Ovary (tissue), 7 donors: ENCODE measurements at regions not wholly inside any gene's neighbourhood (a gene's known extent, or its start where the extent isn't known, plus 50 kb on each side); places are given as distances from the start of the nearest gene placed in this dataset.

Experiments
- DNase-seq, 5 donors: peaks; one replicate each; pipeline ENCODE4 v3.0.0-alpha.2; 2019 to 2020
- H3K27ac ChIP-seq, 2 donors: fragments of 200-600 bp; one replicate each; pipeline versions ENCODE4 v1.5.1 to v1.8.0; 2019 to 2022
- H3K27me3 ChIP-seq: fragments of 200-600 bp; one replicate; pipeline ENCODE4 v1.8.0; 2022
- H3K36me3 ChIP-seq: fragments of 200-600 bp; sonication (generic); one replicate; pipeline ENCODE4 v1.5.1; 2019
- H3K4me1 ChIP-seq: one replicate; pipeline ENCODE4 v1.8.1; 2013; ENCODE audit warnings: mild to moderate bottlenecking, moderate library complexity; ENCODE audit not compliant: insufficient read depth
- H3K4me3 ChIP-seq: fragments of 200-600 bp; sonication (generic); one replicate; pipeline ENCODE4 v1.5.1; 2017
- H3K9me3 ChIP-seq, 2 donors: fragments of 200-600 bp in 1 of 2; sonication (generic) in 1 of 2; one replicate each; pipeline versions ENCODE4 v1.5.1 to v1.8.1; 2013 to 2019; ENCODE audit warnings: mild to moderate bottlenecking in 1 of 2, moderate library complexity in 1 of 2
- CTCF ChIP-seq, 3 donors: fragments of 450-650 bp in 2 of 3; fragments of 200-600 bp in 1 of 3; IDR thresholded peaks; one replicate each; pipeline versions ENCODE4 v1.5.1 to v1.8.0; 2016 to 2022; ENCODE audit warnings: antibody characterized with exemption in 3 of 3, mild to moderate bottlenecking in 1 of 3
- EP300 ChIP-seq: sonication (generic); formaldehyde crosslinking; IDR thresholded peaks from one replicate; pipeline ENCODE4 v1.6.1; 2017; ENCODE audit warnings: antibody characterized with exemption
- POLR2A ChIP-seq: fragments of 450-650 bp; IDR thresholded peaks from one replicate; pipeline ENCODE4 v1.6.1; 2017; ENCODE audit warnings: antibody characterized with exemption, mild to moderate bottlenecking, moderate library complexity
- WGBS, 3 donors: extraction: QIAGEN DNeasy Blood & Tissue Kit in 1 of 3; methylation state at CpG; one replicate each; pipeline versions ENCODE4 v1.1.5 to v1.1.7; 2013 to 2017; 5-methylcytosine and 5-hydroxymethylcytosine counted together
- intact Hi-C, 4 donors: fragments of 100-400 bp; cut with DNase I; formaldehyde crosslinking; loops; one replicate each; pipeline versions ENCODE4 v1.11.0 to v1.15.1; 2022 to 2023
- donor health status: DM: no; HTN: no; CAD: no; lungs with moderate emphysema.
- donor health status: DM: no; HTN: no; CAD: no.
- donor health status: Bipolar disorder and iron deficiency.
- donor health status: DM: no; HTN: no; CAD: no.
- donor health status: DM: yes; HTN: yes; CAD: no.

- no peak for TF ChIP-seq POLR2A
- no peak for TF ChIP-seq EP300
- TF ChIP-seq CTCF (IDR thresholded peaks at IDR 0.05), result no peak
- DNase-seq, result no peak
- Histone ChIP-seq H3K27ac (no peak overlapping the region), H3K9me3 (no peaks in the 10 kb centered on the region), H3K4me3 (no peak overlapping the region), H3K4me1 (no peaks in the 10 kb centered on the region), H3K27me3 (no peaks in the 10 kb centered on the region), H3K36me3 (no peaks in the 10 kb centered on the region)
- 35 to 58% (median 49%) methylated on average over 7 of the region's 7 CpGs for WGBS, 3 donors
- intact Hi-C loops, result loop anchor here in 1 of 4 donors (10.0 kb wide), 1 partner anchor 57 kb away; no protein-coding TSS in a partner anchor
Observed at GRCh38 chr2:176621350-176621749, 352.1 kb downstream of the MTX2 start.

- no peaks in the 10 kb centered on the region for H3K9me3 ChIP-seq
- no peaks in the 10 kb centered on the region for H3K27me3 ChIP-seq
- DNase-seq, result no peak
- WGBS, 3 donors, result 97 to 99% (median 97%) methylated on average over 4 of the region's 4 CpGs
- no peak overlapping the region for H3K27ac ChIP-seq
- intact Hi-C loops, result loop anchor here in 1 of 4 donors (10.0 kb wide), 1 partner anchor 58 kb away; no protein-coding TSS in a partner anchor
- TF ChIP-seq CTCF (IDR thresholded peaks at IDR 0.05) (no peak), POLR2A (no peak), EP300 (no peak)
- no peaks in the 10 kb centered on the region for H3K36me3 ChIP-seq
- H3K4me1 ChIP-seq, result no peaks in the 10 kb centered on the region
- H3K4me3 ChIP-seq, result no peak overlapping the region
Observed at GRCh38 chr2:176622792-176623191, 353.6 kb downstream of the MTX2 start.

- WGBS, 3 donors, result 85 to 88% (median 85%) methylated on average over 8 of the region's 8 CpGs
- DNase-seq, result no peak
- intact Hi-C loops, result loop anchor here in 1 of 4 donors (10.0 kb wide), 1 partner anchor 62 kb away; no protein-coding TSS in a partner anchor
- Histone ChIP-seq H3K36me3 (no peaks in the 10 kb centered on the region), H3K27ac (no peak overlapping the region), H3K27me3 (no peaks in the 10 kb centered on the region), H3K9me3 (no peaks in the 10 kb centered on the region), H3K4me3 (no peak overlapping the region), H3K4me1 (no peaks in the 10 kb centered on the region)
- TF ChIP-seq CTCF (IDR thresholded peaks at IDR 0.05) (no peak), EP300 (no peak), POLR2A (no peak)
Observed at GRCh38 chr2:176626796-176627195, 357.6 kb downstream of the MTX2 start.

- Histone ChIP-seq H3K4me1 (no peaks in the 10 kb centered on the region), H3K36me3 (no peaks in the 10 kb centered on the region), H3K4me3 (no peak overlapping the region), H3K27me3 (no peaks in the 10 kb centered on the region), H3K27ac (no peak overlapping the region), H3K9me3 (no peaks in the 10 kb centered on the region)
- intact Hi-C loops, result loop anchor here in 1 of 4 donors (10.0 kb wide), 1 partner anchor 64 kb away; no protein-coding TSS in a partner anchor
- no peak for DNase-seq
- TF ChIP-seq EP300 (no peak), CTCF (IDR thresholded peaks at IDR 0.05) (no peak), POLR2A (no peak)
Observed at GRCh38 chr2:176628438-176628837, 359.2 kb downstream of the MTX2 start.
